ENCODE measurements at regions not wholly inside any gene's neighbourhood (a gene's known extent, or its start where the extent isn't known, plus 50 kb on each side); places are given as distances from the start of the nearest gene placed in this dataset.

GRCh38 chr4:184922301-184922700 is 96.0 kb upstream of the HELT start:
- TF ChIP-seq POLR2AphosphoS5 (IDR thresholded peaks at IDR 0.05; ENCODE audit: low read depth, low read length): no peak
- TF ChIP-seq SIN3A (IDR thresholded peaks at IDR 0.05; ENCODE audit: borderline replicate concordance, insufficient read depth, low read length): no peak
- no peak for TF ChIP-seq TAF1 (IDR thresholded peaks at IDR 0.05; ENCODE audit: borderline replicate concordance, insufficient read depth, low read length)
